GM21367 (cell line): ENCODE measurements at regions not wholly inside any gene's neighbourhood (a gene's known extent, or its start where the extent isn't known, plus 50 kb on each side); places are given as distances from the start of the nearest gene placed in this dataset.
"Not testable (repeated sequence)": the region's sequence is repeated elsewhere in the genome, so short reads cannot be mapped to it uniquely, and the experiment has no call there.

ENCODE experiments used
- ATAC-seq: cut with Tn5 transposase; IDR thresholded peaks from one replicate; pipeline ENCODE4 v1.9.1; 2021; ENCODE audit not compliant: unreplicated experiment

DNA sequence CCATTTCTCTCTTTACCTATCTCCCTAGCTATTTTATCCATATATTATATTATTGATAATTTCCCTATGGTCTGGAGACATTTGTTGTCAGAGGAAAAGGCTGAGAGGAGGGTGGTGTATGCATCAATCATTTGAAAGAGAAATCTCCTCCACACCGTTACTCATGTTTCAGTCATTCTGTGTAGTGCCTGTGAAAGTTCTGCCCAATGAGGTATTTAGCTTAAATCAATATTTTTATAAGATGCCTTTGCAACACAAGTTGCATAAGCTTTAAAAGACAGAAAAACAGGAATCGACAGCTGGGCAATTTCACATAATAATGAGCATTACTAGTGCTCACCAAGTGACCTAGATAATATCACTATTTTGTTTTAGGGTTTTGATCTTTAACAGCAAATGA lies 363.7 kb upstream of the FSIP2 start:
- no peak for ATAC-seq

DNA sequence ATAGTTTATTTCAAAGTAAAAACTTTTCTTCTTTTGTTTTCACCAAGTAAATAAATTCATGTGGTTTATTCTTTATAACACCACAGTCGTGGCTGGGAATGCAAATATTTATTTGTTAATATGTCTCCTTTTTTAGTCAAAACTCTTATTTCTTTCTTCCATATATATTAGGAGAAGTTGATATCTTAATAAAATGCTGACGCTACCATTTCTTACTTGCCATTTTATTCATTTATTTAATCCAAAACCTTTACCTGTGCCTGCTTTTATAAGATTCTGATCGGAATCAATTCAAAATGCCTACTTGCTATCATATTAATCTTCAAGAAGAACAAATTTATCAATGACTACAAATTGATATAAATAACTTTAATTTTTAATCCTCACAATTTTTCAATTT lies 362.9 kb upstream of the FSIP2 start:
- no peak for ATAC-seq

DNA sequence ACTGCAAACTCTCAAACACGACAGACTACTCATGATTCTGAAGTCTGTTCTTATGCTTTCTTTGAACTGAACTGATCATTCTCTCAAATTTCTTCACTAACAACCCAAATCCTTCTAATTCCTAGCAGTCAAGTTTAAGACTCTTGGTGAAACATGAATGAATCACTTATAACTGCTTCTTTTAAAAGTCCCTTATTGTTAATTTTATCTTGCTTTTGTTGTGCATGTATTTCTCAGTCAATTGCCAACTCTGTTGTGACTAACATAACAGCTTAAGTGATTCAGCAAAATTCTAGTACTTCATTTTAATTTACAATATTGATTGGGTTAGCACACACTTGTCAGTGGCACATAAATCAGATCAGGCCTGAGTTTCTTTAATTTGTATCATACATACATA lies 357.0 kb upstream of the FSIP2 start:
- no peak for ATAC-seq

DNA sequence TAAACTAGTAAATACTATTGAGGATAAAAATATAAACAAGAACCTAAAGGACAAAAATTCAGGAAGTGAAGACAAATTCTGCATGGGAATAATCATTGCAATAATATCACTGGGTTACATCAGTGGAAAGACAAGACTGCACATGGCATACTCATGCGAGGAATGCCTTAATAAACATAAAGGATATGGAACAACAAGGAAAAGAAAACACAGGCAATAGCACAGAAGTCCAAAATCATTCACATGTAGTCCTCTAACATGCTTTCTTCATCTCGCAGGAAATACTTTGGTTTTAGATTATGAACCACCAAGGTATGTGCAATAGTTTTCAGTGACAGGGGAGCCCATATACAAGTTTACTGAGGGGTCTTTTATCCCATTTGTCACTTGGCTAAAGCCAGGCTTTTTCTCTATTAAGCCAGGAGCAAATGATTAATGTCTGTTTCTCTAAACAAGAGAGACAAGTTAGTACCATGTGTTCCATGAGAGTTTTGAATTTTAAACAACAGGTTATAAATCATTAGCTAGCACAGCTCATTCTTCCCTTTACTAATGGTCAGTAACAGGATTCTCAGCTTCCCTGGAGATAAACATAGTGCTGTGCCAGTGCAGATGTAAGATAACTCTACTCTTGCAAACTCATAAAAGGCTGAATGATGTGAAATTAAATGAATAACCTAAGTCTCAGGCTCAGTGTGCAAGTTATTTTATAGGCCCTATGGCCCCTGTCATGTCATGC lies 353.6 kb upstream of the FSIP2 start:
- no peak for ATAC-seq

DNA sequence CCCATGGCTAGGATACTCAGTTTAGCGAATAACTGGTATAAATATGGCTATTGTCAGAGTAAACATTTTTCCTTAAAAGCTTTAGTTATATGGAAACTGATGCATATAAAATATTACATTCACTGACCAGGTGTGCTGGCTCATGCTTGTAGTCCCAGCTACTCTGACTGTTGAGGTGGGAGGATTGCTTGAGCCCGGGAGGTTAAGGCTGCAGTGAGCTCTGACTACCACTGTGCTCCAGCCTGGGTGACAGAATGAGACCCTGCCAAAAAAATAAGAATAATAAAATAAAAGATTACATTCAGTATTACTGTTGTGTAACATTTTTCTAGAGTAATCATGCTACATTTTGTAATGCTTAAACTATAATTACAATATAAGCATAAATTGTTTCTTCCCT lies 350.4 kb upstream of the FSIP2 start:
- ATAC-seq, result no peak

DNA sequence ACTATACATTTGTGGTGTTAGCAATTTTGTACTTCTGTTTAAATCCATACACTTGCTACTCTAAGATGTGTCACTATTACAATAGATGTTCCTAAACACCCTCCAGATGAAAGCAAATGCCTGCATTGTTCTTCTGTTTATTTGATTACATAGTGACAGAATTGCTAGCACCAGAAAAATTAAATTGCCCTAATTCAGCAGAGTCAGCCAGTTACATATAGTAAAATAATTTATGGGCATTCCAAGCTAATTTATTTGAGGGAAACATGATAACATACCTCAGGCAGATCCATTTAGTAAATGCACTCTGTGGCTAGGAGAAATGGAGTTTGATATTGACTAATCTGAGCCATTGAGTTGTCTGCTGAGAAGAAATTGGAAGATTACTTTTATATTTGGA lies 347.1 kb upstream of the FSIP2 start:
- ATAC-seq, result no peak

DNA sequence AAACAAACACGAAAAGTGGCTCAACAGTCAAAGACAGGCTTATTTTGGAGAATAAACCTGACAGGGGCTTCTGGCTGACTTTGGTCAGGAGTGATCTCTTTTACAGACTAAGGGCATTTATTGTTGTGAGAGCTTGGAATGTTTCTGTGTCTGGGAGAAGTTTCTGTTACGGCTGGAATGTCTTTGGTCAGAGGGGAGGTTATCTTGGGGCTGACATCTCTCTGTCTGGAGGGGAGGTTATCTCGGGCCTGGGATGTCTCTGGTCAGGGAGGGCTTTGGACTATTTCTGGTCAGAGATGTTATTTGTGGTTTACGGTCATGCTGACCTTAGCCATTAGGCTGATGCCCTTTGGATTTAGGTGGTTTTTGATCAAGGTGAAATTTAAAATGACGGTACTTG lies 345.5 kb upstream of the FSIP2 start:
- no peak for ATAC-seq

DNA sequence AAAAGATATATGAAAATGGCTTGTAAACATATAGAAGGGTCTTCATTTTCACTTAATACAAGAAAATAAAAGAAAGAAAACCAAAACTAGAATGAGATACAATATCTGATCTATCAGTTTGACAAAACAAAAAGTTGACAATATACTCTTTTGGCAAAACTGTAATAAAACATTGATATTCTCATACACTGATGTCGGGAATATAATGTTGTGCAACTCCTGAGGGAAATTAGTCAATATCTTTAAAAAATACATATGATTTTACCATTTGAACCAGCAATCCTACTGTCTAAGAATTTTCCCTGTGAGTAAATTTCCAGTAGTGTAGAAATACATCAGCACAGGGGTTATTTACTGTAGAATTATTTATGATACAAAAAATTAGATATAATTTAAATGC lies 336.1 kb upstream of the FSIP2 start:
- ATAC-seq, result no peak

DNA sequence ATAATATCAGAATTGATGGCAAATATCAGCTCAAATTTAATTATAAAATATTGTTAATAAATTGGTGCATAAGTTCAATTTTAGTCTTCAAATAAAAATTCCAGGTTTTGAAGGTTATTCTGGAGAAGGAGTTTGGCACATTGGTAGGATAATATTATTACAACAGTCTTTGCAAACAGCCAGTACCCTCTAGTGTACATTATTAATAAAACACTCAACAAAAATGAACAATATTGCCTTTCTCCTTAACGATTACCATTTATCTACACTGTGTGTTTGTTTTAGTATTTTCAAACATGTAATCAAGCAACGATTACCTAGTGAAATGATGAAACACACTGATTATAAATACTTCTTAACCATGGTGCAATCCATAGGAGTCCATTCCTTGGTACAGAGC lies 334.0 kb upstream of the FSIP2 start:
- no peak for ATAC-seq

DNA sequence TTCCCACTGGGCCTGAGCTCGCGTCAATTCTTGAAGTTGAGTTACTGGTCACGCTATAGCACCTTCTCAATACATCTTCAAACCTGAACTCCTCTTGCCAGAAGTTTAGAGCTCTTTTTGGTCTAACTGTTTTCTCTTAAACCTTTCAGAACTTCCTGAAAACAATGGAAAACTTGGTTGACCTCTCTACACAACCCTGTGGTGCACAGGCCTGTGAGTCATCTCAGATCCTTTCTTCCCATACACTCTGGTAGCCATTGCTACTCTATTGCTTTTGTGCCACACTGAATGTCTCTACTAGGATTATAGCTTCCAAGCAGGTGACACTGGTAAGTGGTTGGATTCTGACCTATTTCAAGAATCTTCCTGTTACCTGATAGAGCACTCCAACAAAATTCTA lies 321.5 kb upstream of the FSIP2 start:
- no peak for ATAC-seq

DNA sequence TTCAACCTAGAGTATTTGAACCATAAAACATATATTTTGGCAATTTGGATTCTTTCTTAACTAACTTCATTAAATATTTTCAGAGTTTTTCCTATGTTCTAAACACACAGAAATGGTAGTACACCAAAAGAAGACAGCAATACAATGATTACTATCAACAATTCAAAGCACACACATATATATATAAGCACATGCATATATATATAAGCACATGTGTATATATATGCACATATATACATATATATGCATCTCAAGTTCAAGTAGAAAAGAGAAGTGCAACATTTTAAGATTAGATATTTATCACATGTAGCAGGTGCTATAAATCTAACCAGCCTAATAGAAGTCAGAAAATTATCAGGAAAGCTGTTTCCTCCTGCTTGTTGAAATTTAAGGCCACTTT lies 320.9 kb upstream of the FSIP2 start:
- no peak for ATAC-seq

DNA sequence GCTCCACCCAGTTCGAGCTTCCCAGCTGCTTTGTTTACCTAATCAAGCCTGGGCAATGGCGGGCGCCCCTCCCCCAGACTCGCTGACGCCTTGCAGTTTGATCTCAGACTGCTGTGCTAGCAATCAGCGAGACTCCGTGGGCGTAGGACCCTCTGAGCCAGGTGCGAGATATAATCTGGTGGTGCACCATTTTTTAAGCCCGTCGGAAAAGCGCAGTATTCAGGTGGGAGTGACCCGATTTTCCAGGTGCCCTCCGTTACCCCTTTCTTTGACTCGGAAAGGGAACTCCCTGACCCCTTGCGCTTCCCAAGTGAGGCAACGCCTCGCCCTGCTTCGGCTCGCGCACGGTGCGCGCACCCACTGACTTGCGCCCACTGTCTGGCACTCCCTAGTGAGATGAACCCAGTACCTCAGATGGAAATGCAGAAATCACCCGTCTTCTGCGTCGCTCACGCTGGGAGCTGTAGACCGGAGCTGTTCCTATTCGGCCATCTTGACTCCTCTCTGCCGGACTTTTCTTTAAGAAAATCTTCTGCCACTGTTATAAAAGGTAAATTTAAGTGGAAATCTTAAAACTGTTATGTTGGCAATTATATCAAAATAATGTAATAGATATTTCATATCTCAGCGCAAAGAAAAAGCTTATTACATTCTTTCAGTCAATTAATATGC lies 313.5 kb upstream of the FSIP2 start:
- not testable (repeated sequence) for ATAC-seq

DNA sequence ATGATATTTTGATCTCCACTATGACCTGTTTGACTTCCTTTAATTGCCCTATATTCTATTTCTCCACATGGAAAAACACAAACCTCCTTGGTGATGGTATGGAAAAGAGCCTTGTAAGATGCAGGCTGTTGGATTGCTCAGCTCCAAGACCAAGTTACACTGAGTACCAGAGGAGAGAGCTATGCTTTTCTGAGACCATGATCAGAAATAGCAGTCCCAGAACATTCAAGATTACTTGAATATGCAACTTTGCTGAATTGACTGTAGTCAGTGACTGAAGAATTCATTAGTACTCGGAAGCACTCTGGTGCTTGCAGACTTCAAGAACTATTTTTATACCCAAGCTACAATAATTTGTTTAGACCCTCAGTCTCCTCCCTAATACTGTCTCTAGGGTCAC lies 310.6 kb upstream of the FSIP2 start:
- no peak for ATAC-seq

DNA sequence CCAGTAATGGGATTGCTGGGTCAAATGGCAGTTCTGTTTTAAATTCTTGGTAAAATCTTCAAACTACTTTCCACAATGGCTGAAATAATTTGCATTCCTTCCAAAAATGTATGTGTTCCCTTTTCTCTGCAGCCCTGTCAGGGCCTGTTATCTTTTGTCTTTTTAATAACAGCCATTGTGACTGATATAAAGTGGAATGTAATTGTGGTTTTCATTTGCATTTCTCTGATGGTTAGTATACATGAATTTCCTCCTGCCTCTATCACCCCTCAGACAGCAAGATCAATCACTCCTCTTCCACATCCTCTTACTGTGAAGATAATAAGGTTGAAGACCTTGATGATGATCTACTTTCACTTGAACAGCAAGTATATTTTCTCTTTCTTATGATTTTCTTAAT lies 304.8 kb upstream of the FSIP2 start:
- ATAC-seq, result no peak

DNA sequence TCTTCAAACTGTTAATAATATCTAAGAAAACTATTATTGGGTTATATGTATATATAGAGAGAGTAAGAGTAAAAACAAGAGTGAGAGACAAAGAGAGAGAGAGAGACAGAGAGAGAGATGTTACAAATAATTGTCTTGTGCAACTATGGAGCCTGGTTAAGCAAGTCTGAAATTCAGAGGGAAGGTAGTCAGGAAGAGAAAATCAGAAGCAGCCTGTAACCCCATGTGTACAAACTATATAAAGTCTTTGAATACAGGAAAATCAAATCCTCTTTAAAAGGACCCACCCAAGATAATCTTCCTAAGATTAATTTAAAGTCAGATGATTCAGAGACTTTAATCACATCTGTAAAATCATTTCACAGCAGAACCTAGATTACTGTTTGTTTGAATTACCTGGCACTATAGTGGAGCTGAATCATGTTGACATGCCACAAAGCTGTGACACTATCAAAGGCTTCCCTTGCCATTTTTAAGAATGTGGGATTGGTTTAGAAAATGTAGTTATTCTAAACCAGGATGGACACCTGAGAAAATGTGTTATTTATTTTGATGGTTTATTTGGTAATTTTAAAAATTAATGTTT lies 301.7 kb upstream of the FSIP2 start:
- no peak for ATAC-seq

DNA sequence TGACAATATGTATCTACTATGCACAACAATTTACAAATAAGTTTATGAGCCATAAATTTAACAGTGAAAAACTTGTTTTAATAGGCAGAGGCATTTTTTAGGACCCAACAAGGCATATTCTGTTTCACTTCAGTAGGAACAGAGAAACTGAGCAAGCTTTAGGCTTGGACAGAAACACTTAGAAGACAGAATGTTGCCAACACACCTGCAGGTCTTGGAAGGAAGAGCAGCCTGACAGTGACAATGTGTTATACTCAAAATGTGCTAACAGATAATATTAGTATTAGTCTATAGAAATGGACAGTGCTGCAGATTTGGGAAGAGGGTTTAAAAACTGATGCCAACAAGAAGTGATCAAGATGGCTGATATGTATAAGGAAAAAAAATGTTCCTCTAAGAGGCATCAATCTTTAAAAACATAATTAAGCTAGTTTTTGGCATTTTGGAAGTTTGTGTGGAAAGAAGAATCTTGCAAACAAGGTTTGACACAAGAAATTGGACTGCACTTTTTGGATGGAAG lies 297.1 kb upstream of the FSIP2 start:
- no peak for ATAC-seq

DNA sequence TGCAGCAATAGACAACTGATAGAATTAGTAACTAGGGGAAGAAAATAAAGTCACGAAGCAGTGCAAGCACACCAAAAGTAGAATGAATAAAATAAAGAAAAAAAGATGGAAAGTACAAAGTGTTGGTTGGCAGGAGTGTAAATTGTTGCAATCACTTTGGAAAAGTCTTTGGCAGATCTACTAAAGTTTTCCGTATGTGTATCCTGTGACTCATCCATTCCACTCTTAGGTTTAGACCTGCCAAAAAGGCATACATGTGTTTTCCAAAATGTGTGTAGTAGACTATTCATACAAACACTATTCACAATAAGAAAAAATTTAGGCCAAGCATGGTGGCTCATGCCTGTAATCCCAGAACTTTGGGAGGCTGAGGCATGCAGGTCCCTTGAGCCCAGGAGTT lies 282.1 kb upstream of the FSIP2 start:
- no peak for ATAC-seq

DNA sequence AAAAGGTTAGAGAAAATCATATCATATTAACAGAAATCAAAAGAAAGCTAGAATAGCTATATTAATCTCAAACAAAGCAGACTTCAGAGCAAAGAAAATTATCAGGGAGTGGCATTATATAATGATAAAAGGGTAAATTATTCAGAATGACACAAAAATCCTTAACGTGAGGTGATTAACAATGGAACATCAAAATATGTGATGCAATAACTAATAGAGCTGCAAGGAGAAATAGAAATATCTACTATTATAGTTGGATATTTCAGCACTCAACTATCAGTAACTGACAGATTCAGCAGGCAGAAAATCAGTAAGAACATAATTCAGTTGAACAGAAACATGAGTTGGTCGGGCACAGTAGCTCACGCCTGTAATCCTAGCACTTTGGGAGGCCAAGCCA lies 275.1 kb upstream of the FSIP2 start:
- no peak for ATAC-seq

DNA sequence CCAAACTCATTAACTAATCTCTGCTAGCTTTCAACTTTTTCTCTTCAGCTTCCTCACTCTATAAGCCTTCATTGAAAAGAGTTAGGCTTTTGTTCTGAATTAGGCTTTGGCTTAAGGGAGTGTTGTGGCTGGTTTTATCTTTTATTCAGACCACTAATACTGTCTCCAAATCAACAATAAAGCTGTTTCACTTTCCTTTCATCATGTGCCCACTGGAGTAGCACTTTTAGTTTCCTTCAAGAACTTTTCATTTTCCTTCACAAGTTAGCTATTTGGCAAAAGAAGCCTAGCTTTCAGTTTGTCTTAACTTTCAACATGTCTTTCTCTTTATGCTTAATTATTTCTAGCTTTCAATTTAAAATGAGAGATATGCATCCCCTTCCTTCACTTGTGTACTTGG lies 271.7 kb upstream of the FSIP2 start:
- ATAC-seq, result no peak

DNA sequence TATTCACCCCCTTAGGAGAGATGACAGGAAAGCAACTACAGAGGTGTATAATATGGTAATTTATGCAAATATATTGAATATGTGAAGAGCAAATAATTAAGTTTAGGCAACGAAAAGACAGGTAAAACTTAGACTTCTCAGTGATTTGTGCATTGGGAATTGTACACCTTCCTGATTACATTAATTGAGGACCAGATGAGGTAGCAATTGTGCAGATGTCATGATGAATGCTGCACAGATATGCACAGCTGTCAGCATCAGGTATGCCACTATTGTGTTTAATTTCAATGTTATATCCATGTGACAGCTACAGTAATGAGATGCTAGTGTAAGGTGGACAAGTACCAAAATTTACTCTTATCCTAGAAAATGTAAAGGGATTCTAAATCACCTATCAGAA lies 267.2 kb upstream of the FSIP2 start:
- ATAC-seq, result no peak

DNA sequence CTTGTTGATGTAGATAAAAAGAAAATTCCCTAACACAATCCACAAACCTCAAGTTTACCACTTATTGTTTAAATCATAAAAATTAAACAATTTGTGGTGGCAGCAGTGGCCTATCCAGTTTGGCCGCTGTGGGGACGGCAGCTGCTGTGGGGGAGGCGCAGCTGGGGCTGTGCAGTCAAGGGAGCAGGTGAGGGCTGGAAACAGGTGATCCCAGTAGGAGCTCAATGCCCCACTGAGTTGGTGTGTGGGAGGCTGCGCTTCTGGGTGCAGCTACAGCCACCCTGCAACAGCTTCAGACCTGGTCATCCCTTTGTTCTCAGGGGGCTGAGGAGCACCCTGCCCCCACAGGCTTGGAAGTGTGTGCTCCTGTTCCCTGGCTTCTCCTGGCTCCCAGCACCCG lies 266.0 kb upstream of the FSIP2 start:
- no peak for ATAC-seq

DNA sequence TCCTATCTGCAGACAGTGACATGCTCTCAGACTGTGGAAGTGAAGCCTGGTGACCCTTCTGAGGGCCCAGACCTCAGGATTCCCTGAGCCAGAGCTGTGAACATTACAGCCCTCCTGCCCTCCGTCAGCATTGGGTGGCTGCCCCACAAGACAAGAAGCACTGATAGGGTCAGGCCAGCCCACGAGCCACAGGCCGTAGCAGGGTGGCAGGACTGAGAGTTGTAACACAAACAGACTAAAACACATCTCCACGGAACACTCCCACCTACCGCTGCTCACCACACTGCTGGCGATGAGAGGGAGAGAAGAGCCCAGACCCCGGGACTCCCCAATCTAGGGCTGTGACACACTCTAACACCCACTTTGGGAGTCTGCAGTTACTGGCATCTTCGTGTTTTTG lies 264.8 kb upstream of the FSIP2 start:
- ATAC-seq, result no peak
